ENCODE measurements at regions not wholly inside any gene's neighbourhood (a gene's known extent, or its start where the extent isn't known, plus 50 kb on each side); places are given as distances from the start of the nearest gene placed in this dataset.

DNA sequence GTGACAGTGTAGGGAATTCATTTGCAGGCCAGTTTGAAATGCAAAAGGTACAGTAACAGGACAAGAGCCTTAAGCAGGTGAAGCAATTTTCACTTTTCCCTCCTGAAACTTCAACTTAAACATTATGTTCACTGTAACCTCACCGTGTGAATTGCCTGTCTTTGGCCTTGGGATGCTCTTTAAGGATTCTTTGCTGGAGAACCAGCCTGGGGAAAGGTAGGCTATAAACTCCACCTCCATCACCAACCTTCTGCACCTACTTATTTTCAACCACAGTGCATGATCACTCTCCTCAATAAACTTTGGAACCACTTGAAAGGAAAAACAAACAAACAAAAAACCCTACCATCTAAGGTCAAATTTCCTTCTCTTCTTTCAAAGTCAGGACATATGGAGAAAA is 300.5 kb downstream of the TLE1 start:
- no peak for DNase-seq

DNA sequence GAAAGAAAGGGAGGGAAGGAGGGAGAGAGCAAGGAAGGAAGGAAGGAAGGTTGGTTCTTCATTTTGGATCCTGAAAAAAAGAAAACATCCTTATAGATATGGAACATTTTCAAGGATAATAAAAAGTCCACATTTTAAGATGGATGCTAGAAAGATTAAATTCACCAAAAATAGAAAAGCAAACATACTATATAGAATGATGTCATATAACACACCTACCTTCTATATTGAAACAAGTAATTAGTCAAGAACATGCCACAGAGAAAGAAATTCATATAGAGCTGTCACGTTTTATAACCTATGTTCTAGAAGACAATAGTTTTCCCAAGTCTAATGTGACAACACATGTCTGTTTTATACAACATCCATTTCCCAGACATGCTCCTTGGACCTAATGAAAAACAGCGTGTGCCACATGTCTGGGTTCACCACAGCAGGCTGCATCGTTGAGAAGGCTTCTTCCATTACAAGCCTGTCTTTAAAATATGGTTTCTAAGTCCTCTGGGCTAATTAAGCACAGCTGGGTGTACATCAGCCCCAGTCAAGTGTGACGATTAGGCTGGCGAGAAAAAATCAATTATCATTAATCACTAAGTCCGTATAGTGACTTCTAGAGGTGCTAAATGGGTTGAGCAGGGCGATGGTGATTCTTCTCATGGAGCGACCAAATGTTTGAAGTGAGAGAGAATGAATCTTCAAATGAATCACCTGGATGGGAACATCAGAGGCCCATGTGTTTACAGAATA is 301.8 kb downstream of the TLE1 start:
- no peak for DNase-seq

DNA sequence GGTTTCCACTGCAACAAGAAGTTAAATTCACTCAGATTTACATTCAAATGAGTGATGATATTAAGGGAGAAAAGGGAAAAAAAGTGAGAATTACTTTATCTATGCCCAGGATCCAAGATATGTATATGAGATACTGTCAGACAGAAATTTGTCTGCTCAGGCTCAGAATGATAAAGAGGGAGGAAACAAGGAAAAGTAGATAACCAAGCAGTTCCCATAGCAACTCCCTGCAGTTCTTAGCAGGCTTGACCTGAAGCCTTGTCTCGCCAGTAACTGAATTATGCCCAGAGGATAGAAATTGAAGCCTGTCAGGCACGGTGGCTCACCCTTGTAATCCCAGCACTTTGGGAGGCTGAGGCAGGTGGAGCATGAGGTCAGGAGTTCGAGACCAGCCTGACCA is 304.4 kb downstream of the TLE1 start:
- DNase-seq, result no peak

- DNase-seq, result no peak
Observed at GRCh38 chr9:81382281-81382680, 307.1 kb downstream of the TLE1 start.

GRCh38 chr9:81381694-81382093 is 307.7 kb downstream of the TLE1 start:
- DNase-seq, result no peak

DNA sequence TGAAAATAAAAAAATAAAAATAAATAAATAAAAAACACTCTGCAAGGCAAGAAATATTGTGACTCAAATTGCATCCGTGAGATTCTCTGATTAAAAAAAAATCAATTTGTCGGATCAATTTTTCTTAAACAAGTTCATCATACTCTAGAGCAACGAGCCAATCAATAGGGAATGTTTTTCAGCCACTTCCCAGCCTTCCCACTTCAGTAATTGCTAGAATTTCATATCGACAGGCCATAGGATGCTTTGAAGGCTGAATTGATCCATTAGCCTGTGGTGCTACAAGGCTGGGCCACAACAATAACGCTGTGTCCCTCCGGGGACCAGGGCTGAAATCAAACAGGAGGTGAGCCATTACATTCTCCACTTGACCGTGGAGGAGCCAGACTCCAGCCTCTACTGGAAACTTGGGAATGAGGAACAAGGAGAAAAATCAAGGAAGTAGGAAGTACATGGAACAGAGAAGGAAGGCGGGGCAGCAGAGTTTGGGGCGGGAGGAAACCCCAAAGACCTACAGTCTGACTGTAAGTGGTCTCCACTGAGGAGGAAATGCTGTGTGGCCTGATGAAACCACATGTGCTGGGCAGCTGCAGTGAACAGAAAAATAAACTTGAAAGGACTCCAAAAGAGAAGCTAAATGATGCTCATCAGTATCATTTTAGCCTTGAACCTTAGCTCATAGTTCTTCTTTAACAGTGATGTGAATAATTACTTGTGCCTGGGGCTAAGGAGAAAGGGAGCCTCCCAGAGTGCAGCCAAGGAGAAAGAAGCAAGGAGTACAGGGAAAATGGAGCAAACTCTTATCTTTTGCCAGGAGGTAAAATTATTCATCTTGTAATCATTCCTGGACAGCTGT is 308.6 kb downstream of the TLE1 start:
- no peak for DNase-seq

DNA sequence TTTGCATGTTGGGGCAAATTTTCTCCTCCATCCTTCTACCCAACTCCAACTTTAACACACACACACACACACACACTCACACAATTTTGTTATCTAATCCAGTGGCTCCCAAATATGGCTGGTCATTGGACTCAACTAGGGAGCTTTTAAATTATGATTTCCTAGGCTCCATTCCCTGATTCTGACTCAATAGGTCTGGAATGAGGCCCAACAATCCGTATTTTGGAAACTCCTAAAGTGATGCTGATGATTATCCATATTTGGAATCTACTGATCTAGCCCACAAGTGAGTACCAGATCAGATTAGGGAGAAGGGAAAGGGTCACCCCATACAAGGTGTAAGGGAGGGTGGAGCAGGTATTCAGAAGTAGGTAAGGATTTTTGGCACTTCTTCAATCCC is 309.7 kb downstream of the TLE1 start:
- DNase-seq, result no peak

DNA sequence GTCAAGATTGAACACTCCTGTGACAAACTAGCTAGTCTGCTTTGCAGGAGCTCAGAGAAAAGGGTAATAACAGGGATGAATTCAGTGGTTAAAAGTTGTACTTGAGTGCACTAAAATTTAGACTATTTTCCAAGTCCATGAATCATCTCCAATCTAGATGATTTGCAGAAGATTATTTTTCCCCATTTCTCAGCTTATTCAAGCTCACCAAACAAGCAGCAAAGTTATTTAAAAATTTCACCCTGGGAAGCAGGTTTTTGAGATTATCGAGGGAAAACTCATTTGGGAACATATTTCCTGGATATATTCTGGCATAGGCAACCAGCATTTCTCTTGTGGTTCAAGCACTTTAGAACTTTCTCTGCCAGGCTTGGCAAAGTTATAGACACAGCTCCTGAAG is 311.4 kb downstream of the TLE1 start:
- DNase-seq, result no peak

- DNase-seq, result no peak
Observed at GRCh38 chr9:81377320-81377719, 312.0 kb downstream of the TLE1 start.

- no peak for DNase-seq
Observed at GRCh38 chr9:81375187-81376100, 313.9 kb downstream of the TLE1 start.

DNA sequence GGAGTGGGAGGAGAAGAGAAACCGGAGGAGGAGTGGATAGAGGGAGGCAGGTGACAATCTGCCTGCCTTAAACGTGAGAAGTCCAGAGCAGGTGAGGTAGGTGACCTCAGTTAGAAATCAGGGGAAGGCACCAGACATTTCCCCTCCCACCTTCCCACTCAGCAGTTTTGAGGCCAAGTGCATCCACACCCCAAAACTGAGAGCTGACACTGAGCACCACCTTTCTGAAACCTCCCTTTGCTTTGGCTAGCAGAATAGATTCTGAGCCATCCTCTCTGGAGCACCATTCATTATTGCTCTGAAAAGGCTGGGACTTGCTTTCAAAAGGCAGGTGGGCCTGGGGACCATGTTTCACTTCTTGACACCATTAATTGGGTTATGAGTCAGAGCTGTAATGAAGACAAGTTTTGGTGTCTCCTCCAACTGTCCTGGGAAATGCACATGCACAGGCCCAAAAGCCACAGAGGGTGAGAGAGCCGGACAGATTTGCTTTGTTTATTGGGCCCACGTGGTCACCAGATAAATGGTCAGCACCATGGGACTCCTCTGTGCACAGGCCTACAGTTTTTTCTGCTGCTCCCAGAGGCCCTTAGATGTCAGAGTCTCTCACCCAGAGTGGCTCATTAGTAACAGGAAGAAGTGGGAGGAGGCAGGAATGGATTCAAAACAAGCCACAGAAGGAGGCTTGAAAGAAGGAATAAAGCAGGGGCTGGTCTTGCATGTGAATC is 314.7 kb downstream of the TLE1 start:
- DNase-seq, result no peak

DNA sequence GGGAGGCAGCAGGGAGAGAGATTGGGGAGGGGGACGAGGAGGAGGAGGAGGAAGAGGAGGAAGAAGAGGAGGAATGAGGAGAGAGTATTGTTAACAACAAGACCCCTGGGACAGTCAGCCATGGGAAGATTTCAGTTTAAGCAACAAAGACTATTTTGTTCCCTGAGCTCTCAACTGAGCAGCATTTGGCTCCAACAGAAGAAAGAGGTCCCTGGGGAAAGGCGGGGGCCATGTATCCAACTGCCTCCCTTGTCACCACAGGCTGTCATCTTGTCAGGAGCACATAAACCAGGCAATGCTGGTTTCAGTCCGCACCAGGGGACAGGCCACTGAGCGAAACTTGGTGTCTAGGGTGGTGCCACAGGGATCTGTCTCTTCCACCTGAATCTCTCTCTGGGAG is 316.1 kb downstream of the TLE1 start:
- no peak for DNase-seq

GRCh38 chr9:81372628-81373191 is 316.6 kb downstream of the TLE1 start:
- no peak for DNase-seq

DNA sequence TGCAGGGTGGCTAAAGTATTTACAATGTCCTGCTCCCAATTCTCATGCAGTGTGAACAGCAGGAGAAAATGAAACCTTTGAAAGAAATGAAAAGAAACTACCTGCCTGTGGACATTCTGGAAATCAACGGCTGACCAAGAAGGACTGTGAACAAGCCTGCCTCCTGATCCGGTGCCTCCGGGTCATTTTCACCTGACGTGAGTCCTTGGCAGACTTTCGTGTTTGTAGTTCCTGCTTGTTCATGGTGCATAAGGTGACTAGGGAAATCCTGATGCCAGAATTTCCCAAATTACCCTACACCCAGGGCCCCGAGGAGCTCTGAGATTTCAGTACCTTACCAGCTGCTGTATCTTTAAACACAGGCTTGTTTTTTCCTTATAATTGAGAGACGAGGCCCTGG is 317.5 kb downstream of the TLE1 start:
- no peak for DNase-seq

GRCh38 chr9:81370650-81371049 is 318.7 kb downstream of the TLE1 start:
- DNase-seq, result no peak

- no peak for DNase-seq
Observed at GRCh38 chr9:81370096-81370495, 319.3 kb downstream of the TLE1 start.

- no peak for DNase-seq
Observed at GRCh38 chr9:81369121-81369520, 320.2 kb downstream of the TLE1 start.

DNA sequence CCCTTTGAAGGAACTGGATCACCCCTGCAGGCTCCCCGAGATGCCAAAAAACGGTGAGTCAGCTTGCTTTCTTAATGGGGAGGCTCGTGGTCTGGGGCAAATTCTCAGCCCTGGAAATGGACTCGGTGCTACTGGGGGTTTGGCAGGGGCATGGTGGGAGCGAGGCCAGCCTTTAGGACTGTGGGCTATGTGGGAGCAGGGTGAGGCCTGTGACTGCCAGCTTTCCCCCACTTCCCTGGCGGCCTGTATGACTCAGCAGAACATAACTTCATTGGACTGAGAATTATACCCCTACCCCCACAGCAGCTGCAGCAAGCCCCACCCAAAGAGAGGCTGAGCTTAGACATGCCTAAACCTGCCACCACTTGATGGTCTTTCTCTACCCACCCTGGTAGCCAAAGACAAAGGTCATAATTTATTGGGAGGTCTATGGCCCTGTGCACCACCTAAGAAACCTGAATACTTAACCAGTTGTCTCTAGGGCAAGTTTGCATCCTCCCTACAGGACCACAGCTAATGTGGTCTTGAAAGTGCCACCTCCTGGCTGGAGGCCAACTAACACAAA is 325.3 kb downstream of the TLE1 start:
- DNase-seq, result no peak

GRCh38 chr9:81361296-81361695 is 328.1 kb downstream of the TLE1 start:
- no peak for DNase-seq

GRCh38 chr9:81351166-81351565 is 338.2 kb downstream of the TLE1 start:
- DNase-seq, result no peak

- no peak for DNase-seq
Observed at GRCh38 chr9:81344366-81344765, 345.0 kb downstream of the TLE1 start.
